GM12875 (cell line): ENCODE measurements at regions not wholly inside any gene's neighbourhood (a gene's known extent, or its start where the extent isn't known, plus 50 kb on each side); places are given as distances from the start of the nearest gene placed in this dataset.

ENCODE experiments used
- H3K4me3 ChIP-seq: one replicate; pipeline ENCODE4 v1.5.1; 2011; ENCODE audit warnings: low read depth, low read length, control low read depth
- CTCF ChIP-seq: IDR thresholded peaks from 2 replicates; pipeline ENCODE4 v1.5.1; 2011; ENCODE audit warnings: low read depth, mild to moderate bottlenecking, control low read depth, inconsistent platforms, low read length, moderate library complexity, borderline replicate concordance; ENCODE audit not compliant: insufficient read depth

DNA sequence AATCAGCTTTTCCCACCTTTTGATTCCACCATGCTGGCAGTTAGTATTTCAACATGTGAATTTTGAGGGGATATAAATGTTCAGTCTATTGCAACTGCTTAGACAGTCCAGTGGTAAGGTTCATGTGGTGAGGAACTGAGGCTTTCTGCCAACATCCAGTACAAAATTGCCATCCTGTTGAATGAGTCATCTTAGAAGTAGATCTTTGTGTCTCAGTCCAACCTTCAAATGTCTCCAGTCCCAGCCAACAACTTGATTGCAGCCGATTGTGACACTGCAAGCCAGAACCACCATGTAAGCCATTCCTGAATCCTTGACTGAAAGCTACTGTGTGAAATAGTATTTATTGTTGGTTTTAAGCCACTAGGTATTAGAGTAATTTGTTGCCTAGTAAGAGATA, 331.5 kb upstream of the GRIN3A start:
- TF ChIP-seq CTCF = no peak

GRCh38 chr9:102054811-102055210, 316.4 kb upstream of the GRIN3A start:
- no peak for TF ChIP-seq CTCF
- no peak overlapping the region for H3K4me3 ChIP-seq

More for the DNA sequence above, 331.5 kb upstream of the GRIN3A start:
- H3K4me3 ChIP-seq = no peak overlapping the region

DNA sequence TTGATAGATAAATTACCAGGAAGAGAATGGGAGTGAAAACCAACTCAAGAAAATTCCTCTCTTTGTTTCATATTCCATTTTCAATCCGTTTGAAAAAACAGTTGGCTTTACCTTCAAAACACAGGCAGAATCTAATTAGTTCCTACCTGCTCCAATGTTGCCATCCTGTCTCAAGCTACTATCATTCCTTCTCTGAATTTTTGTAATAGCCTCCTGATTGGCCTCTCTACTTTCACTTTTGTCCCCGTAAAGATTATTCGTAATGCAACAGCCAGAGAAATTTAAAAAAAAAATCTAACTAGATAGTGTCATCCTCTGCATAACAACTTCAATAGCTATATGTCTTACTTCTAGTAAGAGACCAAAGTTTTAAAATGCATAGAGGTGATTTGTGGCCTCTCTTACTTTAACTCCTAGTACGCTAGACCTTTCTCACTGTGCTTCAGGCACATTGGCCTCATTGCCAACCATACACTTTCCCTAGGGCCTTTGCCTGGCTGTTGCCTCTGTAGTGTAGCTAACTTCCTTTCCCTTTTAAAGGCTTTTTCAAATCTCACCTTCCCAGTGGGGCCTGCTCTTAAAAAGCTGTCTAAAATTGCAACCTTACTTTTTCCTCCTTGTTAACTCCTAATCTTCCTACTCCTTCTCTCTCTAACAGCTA, 311.3 kb upstream of the GRIN3A start:
- no peak overlapping the region for H3K4me3 ChIP-seq
- no peak for TF ChIP-seq CTCF

- no peak overlapping the region for H3K4me3 ChIP-seq
- no peak for TF ChIP-seq CTCF
Measured at GRCh38 chr9:102047549-102047948, 309.1 kb upstream of the GRIN3A start.

DNA sequence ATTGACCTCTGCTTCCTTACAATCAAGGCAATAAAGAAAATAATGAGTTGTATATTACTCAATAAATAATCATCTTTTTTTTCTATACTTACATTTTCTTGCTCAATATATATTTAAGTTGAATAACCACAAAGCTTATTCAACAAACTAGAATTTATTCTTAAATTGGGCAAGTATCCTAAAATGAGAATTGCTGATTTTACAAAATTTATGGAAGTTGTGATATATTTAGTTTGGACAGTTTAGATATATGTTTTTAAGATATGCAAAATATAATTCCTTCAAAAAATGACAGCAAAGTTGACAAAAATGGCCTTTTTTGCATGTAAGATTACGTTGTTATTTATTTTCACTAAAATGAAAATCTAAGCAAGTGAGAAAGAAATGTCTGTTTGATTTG, 305.7 kb upstream of the GRIN3A start:
- H3K4me3 ChIP-seq = no peak overlapping the region
- TF ChIP-seq CTCF = no peak

- H3K4me3 ChIP-seq = no peak overlapping the region
- TF ChIP-seq CTCF = no peak
Measured at GRCh38 chr9:102038006-102038405, 299.6 kb upstream of the GRIN3A start.

- no peak overlapping the region for H3K4me3 ChIP-seq
- TF ChIP-seq CTCF = no peak
Measured at GRCh38 chr9:102035929-102036328, 297.5 kb upstream of the GRIN3A start.
